HL-60 (cell line): ENCODE measurements at regions not wholly inside any gene's neighbourhood (a gene's known extent, or its start where the extent isn't known, plus 50 kb on each side); places are given as distances from the start of the nearest gene placed in this dataset.

Source experiments
- DNase-seq, 2 experiments: peaks; one replicate each; pipeline ENCODE4 v3.0.0-alpha.2; 2010 to 2020; ENCODE audit warnings: low read depth in 1 of 2, low spot score in 1 of 2
- H3K27ac ChIP-seq: fragments of 250-450 bp; sonication (Bioruptor Pico); replicated peaks from 2 replicates; pipeline ENCODE4 v1.5.1; 2020; ENCODE audit warnings: mild to moderate bottlenecking, moderate library complexity
- H3K27me3 ChIP-seq: fragments of 250-450 bp; sonication (Bioruptor Pico); 2 replicates; pipeline ENCODE4 v1.5.1; 2021; ENCODE audit warnings: mild to moderate bottlenecking, moderate library complexity; ENCODE audit not compliant: insufficient read depth, poor library complexity, severe bottlenecking
- H3K4me3 ChIP-seq: replicated peaks from 2 replicates; pipeline ENCODE4 v1.5.1; 2011; ENCODE audit warnings: mild to moderate bottlenecking, control low read depth, low read length; ENCODE audit not compliant: insufficient read depth
- CTCF ChIP-seq: IDR thresholded peaks from one replicate; pipeline ENCODE4 v1.5.1; 2011; ENCODE audit warnings: low read length, control low read depth, inconsistent platforms; ENCODE audit not compliant: insufficient read depth
- GABPA ChIP-seq: IDR thresholded peaks from 2 replicates; pipeline ENCODE4 v1.6.1; 2012; ENCODE audit warnings: low read depth
- POLR2AphosphoS5 ChIP-seq: IDR thresholded peaks from 2 replicates; pipeline ENCODE4 v1.6.1; 2012; ENCODE audit warnings: low read depth
- REST ChIP-seq: IDR thresholded peaks from 2 replicates; pipeline ENCODE4 v1.6.1; 2012; ENCODE audit warnings: low read depth; ENCODE audit not compliant: insufficient replicate concordance
- SPI1 ChIP-seq: IDR thresholded peaks from 2 replicates; pipeline ENCODE4 v1.6.1; 2012; ENCODE audit warnings: low read depth, mild to moderate bottlenecking, borderline replicate concordance

DNA sequence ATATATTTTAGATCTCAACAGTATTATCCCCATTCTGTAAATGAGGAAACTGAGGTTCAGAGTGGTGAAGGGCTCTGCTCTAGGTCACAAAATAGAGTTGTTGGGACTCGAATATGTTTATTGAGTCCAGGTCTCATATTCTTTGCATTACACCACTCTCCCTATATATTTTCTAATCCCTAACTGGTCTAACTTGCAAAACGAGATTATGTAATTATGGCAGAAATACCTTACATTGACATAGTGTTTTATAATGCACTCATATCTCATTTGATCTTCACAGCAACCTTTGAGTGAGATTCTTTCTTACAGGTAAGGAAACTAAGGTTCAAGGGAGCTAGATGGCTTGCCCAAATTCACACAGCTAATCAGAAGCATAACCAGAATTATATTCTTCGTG, 106.9 kb upstream of the LRIG3 start:
- no peak for DNase-seq
- Histone ChIP-seq H3K27me3 (no peaks in the 10 kb centered on the region), H3K27ac (no peak overlapping the region), H3K4me3 (no peak overlapping the region)
- no peak for TF ChIP-seq GABPA
- no peak for TF ChIP-seq POLR2AphosphoS5
- TF ChIP-seq CTCF, result no peak
- TF ChIP-seq SPI1, result no peak
- no peak for TF ChIP-seq REST

GRCh38 chr12:59023861-59024424, 103.6 kb upstream of the LRIG3 start:
- Histone ChIP-seq H3K27me3 (no peaks in the 10 kb centered on the region), H3K27ac (no peak overlapping the region), H3K4me3 (no peak overlapping the region)
- no peak for DNase-seq
- TF ChIP-seq POLR2AphosphoS5 (no peak), CTCF (no peak), SPI1 (no peak), GABPA (no peak), REST (no peak)

DNA sequence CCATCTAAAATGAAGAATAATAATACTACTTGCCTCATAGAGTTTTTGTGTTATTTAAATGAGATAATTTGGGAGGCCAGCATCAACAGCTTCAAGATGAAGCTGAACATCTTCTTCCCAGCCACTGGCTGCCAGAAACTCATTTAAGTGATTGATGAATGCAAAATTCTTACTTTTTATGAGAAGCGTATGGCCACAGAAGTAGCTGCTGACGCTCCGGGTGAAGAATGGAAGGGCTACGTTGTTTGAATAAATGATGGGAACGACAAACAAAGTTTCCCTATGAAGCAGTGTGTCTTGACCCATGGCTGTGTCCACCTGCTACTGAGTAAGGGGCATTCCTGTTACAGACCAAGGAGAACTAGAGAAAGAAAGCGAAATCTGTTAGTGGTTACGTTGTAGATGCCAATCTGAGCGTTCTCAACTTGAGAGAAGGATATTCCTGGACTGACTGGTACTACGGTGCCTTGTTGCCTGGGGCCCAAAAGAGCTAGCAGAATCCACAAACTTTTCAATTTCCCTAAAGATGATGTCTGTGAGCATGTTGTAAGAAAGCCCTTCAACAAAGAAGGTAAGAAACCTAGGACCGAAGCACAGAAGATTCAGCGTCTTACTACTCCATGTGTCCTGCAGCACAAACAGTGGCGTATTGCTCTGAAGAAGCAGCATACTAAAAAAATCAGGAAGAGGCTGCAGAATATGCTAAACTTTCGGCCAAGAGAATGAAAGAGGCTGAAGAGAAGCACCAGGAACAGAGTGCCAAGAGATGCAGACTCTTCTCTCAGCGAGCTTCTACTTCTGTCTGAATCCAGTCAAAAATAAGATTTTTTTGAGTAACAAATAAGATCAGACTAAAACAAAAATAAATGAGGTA, 100.0 kb upstream of the LRIG3 start:
- Histone ChIP-seq H3K27ac (no peak overlapping the region), H3K27me3 (no peaks in the 10 kb centered on the region), H3K4me3 (no peak overlapping the region)
- TF ChIP-seq POLR2AphosphoS5, result no peak
- TF ChIP-seq CTCF, result no peak
- TF ChIP-seq GABPA, result no peak
- no peak for TF ChIP-seq SPI1
- no peak for TF ChIP-seq REST
- no peak for DNase-seq
